Effector CD8-positive, alpha-beta T cell (primary cell): ENCODE measurements at regions not wholly inside any gene's neighbourhood (a gene's known extent, or its start where the extent isn't known, plus 50 kb on each side); places are given as distances from the start of the nearest gene placed in this dataset.
"Not testable (repeated sequence)": the region's sequence is repeated elsewhere in the genome, so short reads cannot be mapped to it uniquely, and the experiment has no call there.

ENCODE experiments used
- DNase-seq: peaks from one replicate; lab custom pipeline; 2025; lab: John Stamatoyannopoulos, UW

DNA sequence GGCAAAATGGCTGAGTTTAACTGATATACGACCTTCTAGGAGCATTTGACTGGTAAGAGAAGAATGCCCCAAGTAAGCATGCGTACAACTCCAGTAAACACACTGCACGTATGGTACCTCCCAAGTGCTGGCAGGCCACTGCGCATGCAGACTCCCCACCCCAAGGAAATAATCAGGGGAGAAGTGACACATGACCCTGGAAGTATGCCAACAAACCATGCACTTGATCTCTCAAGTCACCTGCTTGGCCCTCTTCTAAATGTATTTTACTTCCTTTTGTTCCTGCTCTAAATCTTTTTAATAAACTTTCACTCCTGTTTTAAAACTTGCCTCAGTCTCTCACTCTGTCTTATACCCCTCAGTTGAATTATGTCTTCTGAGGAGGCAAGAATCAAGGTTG is 129.8 kb upstream of the COL5A2 start:
- DNase-seq: no peak

DNA sequence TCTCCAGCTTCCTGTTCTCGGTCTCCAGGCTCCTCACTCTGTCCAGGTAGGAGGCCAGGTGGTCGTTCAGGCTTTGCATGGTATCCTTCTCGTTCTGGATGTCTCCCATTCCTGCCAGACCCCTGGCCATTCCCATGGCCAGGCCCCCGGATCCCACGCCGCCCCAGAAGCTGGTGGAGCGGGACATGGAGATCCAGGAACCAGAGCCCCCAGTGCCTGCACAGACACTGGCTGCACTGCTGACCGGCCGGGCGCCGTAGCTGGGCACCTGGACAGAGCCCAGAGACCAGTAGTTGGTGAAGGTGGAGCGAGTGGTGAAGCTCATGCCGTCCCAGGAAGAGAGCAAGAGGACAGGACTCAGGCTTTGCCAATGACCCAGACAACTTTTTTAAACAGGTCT is 129.1 kb upstream of the WDR75 start:
- no peak for DNase-seq

DNA sequence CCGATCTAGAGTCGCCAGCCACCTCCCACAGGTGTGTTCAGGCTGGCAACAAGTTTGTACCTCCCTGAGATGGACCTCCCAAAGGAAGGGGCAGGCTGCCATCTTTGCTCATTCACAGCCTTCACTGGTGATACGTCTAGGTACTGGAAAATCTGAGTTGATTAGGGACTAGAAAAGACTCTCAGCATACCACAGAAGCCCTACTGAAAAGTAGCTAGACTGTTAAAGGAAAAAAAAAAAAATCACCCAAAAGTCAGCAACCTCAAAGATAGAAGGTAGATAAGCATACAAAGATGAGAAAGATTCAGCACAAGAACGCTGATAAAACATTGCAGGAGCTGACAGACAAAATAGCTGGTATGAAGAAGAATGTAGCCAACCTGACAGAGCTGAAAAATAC is 128.6 kb upstream of the WDR75 start:
- DNase-seq: no peak

DNA sequence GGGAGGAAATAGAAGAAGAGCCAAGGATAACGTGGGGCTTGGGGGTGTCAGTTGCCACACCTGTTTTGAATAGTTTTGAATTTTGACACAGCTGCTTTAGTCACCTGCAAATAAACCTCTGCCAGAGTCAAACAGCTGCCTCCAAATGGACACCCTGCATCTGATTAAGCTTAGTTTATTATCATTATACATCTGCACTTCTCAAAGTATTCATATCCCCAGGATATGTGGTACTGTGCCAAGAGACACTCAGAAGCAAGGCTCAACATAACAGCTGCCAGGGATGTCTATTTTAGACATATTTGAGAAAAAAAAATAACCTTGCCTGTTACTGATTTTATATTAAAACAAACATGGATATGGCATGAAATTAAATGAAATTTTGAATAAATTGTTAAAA is 122.5 kb upstream of the WDR75 start:
- no peak for DNase-seq

DNA sequence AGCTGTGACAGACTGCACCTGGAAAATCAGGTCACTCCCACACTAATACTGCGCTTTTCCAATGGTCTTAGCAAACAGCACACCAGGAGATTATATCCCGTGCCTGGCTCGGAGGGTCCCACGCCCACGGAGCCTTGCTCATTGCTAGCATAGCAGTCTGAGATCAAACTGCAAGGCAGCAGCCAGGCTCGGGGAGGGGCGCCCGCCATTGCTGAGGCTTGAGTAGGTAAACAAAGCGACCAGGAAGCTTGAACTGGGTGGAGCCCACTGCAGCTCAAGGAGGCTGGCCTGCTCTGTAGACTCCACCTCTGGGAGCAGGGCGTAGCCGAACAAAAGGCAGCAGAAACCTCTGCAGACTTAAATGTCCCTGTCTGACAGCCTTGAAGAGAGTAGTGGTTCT is 121.8 kb upstream of the WDR75 start:
- DNase-seq: not testable (repeated sequence)

DNA sequence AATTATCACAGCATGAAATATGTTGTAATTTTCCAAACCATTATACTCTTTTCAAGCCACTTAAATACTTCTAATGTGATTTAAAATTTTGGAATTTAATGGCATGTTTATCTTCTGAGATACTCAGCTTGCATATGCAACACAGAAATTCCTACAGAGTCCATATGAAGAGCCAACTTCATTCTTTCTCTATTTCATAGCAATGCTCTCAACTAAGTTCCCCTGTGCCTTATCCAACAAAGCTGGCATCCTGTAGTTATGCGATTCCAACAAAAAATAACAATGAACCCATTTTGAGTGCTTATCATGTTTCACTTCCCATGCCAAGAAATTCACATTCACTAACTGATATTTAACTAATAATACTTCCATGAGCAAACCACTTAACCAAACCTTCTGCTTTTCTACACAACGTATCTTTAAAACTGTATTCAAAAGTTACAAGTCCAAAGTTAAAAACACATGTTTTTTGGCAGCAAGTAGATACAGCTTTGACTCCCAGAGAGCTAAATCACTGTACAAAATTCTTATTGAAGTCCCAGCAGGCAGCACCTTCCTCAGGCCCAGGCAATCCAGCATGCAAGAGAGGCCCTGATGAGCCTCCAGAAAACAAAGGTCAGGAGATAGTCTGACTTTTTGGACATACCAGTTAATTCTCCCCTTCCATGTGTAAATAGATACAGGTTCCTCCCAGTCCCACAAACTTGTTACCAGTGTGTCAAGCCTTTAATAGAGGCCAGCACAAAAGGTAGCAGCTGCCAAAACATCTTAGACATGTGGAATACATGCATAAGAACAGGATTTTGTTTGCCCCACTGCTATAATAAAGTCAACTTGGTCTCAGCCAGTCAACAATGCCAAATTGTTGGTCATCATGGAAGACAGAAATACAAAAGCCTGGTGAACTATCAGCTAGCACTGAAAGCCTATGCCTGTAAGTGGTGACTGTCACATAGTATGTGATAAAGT is 113.1 kb upstream of the WDR75 start:
- DNase-seq: no peak

DNA sequence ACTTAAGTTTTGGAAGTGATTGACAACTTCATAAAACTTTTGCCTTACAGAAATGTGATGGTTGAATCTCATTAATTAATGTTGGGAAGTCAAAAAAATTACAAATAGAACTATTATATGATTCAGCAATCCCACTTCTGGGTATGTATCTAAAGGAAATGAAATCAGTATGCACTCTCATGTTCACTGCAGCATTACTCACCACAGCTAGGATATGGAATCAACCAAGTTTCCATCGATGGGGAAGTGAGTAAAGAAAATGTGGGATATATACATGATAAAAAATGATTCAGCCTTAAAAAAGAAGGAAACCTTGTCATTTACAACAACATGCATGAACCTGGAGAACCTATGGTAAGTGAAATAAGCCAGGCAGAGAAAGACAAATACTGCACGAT is 112.4 kb upstream of the WDR75 start:
- DNase-seq: no peak

DNA sequence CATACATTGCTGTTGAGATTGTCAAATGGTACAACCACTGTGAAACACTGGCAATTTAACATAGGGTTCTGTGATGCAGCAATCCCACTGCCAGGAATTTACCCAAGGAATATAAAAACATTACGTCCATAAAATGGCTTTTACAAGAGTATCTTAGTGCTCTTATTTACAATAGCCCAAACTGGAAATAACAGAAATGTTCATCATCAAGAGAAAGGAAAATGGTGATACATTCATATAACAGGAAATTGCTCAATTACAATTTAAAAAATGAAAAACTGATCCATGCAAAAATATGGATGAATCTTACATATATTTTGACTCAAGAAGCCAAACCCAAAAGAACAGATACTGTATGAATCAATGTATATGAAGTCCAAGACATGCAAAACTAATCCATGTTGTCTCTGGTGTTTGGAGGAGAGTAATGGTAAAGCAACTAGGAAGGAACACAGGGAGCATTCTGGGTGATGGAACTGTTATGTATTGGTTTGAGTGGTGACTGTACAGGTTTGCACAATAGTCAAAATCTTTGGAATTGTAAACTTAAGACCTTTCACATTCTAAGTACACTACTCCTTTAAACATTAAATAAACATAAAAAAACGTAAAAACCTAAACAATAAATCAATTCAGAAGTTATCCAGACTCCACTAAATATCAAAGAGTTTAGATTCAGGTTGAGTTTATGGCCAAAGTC is 104.8 kb upstream of the WDR75 start:
- DNase-seq: no peak

DNA sequence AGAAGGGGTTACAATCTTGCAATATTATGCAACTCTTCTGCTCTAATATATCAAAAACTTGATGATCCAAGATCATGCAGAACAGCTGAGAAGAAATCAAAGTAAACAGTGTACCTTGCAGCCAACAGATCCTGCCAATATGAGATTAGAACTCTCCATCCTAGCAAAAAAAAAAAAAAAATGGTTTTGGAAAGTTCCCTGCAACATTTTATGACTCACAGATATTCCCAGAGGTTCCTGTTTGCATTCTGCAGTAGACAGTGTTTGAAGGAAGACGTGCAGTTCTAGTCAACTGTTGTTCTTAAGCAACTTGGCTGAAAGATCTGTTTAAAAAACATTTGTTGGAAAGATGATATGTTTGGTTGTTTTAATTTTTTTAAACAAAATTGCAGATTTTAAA is 103.6 kb upstream of the WDR75 start:
- no peak for DNase-seq

DNA sequence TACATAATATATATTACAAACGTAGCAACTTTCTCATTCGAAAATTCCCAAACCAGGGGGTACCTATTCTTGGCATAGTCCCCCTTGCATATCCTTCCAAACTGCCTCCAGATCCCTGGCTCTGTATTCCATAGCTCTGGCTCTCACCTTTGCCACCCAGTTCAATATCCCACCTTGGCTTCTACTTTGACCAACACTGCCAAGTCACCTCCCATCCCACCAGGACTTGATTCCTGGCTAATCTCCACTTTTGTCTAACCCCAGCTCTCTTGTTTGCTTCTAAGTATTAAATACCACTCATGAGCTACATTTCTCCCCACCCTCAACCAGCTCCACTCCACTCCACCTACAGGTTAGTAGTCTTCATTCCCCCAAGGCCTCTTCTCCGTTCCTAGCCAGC is 103.2 kb upstream of the WDR75 start:
- DNase-seq: no peak

DNA sequence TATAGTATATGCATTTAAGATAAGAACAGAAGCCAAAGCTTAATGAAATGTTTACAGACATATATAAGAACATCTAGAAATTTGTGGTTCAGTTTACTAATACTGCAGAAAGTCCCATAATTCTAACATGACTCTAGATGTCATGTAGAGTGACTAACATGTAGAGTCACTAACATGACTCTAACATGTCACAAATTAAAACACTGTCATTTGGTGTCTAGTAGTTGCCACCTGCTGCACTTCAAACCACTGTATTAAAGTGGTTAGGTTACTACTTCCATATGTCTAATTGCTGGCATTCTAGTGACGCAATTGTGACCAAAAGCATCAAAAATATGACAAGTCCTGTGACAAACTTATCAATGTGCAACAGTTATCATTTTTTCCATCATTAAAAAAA is 100.2 kb upstream of the WDR75 start:
- DNase-seq: no peak

DNA sequence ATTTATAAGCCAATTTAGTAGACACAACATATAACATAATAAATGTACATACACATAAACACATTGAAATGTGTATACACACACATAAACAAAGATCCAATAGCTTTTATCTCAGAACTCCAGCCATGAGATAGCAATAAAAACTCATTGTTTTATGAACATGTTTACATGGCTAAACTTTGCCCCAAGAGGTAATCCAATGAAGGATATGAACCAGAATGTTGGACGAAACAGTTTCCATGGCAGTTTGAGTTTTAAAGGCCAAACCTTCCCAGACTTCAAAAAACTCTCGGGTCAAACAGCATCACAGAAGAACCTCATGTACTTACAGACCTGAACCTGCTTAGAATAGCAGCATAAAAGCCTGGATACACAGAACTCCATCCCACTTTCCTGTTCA is 97.2 kb upstream of the WDR75 start:
- no peak for DNase-seq

DNA sequence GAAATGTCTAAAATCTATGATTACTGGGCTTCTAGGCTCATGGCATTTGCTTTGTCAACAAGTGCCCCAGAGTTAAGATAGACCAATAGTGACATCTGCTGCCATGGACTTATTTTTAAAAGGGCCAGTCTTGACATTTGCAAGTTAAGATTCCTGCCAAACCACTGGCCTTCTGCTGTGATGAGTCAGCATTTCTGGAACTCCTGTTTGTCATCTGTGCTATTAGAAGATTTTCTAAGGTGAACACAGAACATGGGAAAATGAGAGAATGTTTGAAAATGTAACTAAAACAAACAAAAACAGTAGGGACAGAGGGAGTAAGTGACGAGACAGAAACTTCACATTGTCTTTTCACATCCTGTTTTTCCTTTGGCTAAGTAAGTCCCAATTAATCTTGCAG is 93.7 kb upstream of the WDR75 start:
- no peak for DNase-seq

DNA sequence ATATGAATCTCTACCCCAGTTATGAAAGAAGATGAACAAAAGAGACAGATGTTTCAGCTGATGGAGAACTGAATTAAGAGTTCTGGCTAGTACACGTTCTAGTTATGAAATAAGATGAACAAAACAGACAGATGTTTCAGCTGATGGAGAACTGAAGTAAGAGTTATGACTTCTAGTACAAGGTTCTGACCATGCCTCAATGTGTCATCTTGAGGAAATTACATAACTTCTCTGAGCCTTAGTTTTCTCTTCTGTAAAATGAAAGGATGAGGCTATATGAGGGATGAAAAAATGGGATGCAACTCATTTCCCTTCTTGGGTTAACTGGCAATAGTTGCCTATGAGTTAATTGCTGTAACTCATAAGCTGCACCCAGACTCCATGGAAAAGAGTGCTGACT is 92.9 kb upstream of the WDR75 start:
- DNase-seq: no peak

DNA sequence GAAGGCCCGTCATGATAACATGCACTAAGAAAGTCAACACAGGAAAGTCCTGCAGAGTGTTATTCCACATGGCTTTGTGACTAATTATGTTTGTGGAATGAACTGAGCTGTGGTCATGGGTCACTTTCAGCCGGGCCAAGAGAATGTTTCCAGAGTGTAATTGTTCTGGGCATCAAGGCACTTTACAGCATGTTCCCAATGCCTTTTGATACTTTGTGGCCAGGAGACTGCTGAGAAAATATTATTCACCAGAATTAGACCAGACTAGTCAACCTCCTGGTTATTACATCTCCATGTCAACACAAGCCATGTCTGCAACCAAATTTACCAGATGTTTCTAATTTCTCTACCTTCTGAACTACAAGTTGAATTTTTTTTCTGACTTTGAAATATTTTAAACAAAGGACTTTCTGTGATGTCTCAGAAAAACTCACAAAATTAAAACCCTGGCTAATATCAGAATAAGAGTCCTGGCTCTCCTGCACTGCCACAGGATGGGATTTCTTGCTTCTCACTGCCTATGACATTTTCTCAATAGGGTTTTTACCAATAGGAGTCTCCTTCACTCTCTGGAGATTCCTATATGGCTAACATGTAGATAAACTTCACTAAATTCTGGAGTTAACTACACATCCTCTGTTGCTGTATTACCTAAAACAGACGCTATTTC is 90.6 kb upstream of the WDR75 start:
- DNase-seq: no peak

DNA sequence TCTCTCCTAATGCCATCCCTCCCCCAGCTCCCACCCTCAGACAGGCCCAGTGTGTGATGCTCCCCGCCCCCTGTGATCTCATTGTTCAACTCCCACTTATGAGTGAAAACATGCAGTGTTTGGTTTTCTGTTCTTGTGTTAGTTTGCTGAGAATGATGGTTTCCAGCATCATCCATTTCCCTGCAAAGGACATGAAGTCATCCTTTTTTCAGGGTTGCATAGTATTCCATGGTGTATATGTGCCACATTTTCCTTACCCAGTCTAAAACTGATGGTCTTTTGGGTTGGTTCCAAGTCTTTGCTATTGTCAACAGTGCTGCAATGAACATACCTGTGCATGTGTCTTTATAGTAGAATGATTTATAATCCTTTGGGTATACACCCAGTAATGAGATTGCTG is 89.3 kb upstream of the WDR75 start:
- not testable (repeated sequence) for DNase-seq

DNA sequence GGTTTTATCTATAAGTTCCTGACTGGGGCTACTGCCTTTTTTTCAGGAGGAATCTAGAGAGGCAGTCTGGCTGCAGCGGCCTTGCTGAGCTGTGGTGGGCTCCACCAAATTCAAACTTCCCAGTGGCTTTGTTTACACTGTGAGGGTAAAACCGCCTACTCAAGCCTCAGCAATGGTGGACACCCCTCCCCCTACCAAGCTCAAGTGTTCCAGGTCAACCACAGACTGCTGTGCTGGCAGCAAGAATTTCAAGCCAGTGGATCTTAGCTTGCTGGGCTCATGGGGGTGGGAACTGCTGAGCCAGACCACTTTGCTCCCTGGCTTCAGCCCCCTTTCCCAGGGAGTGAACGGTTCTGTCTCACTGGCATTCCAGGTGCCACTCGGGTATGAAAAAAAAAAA is 83.9 kb upstream of the WDR75 start:
- DNase-seq: not testable (repeated sequence)

DNA sequence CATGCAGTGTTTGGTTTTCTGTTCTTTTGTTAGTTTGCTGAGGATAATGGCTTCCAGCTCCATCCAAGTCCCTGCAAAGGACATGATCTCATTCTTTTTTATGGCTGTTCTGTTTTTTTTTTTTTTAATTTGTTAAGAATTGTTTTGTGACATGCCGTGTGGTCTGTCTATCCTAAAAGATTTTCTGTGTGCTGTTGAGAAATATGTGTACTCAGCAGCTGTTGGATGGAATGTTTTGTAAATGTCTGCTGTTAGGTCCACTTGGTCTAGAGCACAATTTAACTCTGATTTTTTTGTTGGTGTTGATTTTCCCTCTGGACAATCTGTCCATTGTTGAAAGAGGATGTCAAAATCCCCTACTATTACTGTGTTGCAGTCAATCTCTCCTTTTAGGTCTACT is 80.4 kb upstream of the WDR75 start:
- no peak for DNase-seq

DNA sequence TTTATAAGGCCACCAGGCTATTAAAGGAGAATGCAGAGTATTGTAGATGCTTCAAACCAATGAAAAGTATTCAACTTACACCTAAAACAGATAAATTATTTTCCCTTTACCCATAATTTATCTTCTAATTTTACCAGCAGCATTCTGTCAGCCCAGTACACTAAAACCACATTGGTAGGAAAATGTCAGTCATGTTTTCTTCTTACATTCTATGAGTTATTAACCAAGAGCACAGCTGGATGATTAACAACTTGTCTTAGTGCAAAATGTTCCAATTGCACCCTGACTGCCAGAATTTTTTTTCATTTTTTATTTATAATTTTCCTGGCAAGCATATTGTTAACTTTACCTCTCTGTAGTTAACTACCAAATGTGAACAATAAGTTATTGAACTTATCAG is 79.0 kb upstream of the WDR75 start:
- no peak for DNase-seq

DNA sequence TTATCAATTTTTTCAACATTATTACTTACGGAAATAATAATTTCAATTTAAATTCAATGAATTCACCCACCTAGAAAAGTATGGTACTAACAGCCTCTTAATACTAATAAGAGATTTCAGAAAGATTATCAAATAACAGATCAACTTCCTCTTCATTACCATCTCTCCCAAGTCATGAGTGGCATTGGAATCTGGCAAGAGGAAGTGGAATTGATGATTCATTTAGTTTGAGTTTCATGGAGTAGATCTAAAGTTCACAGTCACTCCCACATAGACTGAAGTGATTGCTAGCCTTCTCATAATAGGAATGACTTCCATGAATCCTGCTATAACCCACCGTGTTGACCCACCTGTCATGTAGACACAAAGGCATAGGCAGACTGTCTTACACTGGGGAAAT is 77.7 kb upstream of the WDR75 start:
- DNase-seq: no peak

DNA sequence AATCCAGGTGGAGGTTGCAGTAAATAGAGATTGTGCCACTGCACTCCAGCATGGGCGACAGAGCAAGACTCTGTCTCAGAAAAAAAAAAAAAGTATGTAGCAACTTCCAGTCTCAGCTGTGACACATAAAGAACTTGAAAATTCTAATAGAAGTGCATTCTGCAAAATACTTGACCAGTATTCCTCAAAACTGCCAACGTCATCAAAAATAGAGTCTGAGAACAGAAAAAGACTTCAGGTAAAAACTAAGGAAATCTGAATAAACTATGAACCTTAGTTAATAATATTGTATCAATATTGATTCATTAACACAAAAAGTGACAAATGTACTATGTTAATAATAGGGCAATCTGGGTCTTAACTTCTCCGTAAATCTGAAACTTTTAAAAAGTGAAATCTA is 76.7 kb upstream of the WDR75 start:
- no peak for DNase-seq

DNA sequence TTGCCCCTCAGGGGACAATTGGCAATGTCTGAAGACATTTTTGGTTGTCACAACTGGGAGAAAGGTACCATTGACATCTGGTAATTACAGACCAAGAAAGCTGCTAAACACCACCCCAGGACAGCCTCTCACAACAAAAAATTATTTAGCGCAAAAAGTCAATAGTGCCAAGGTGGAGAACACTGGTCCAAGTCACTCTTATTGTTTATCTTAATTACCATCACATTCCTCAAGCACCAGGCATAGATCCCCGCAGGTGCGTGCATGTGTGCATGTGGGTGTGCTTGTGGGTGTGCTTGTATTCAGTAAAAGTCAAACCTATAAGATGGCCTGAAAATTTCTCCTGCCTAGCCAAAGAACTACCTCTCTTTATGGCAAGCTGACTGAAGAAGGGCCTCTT is 74.9 kb upstream of the WDR75 start:
- no peak for DNase-seq

DNA sequence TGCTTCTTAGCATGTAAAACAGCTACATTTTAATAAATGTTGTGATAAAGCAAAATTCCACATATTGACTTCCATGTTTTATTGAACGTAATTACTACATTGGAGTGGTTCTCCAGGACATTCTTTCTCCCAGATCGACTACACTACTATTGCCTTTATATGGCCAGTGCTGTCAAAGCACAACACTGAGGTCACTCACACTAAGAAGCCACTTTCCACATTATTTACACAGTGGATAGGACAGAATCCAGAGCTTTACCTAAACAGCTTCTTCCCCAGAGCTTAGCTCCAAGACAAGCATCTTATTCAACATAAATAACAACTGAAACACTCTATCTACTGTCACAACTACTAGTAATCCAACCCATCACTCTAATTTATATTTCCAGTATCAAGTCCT is 73.9 kb upstream of the WDR75 start:
- DNase-seq: no peak
